HG02678 (cell line): ENCODE measurements at regions not wholly inside any gene's neighbourhood (a gene's known extent, or its start where the extent isn't known, plus 50 kb on each side); places are given as distances from the start of the nearest gene placed in this dataset.

Experiments
- ATAC-seq: cut with Tn5 transposase; IDR thresholded peaks from one replicate; pipeline ENCODE4 v1.9.1; 2021; ENCODE audit warnings: mild to moderate bottlenecking, moderate library complexity; ENCODE audit not compliant: unreplicated experiment

GRCh38 chr14:36083317-36083716 lies 93.2 kb downstream of the PTCSC3 start:
- ATAC-seq: no peak

- no peak for ATAC-seq
Observed at GRCh38 chr14:36078080-36078479, 98.4 kb downstream of the PTCSC3 start.

- ATAC-seq: no peak
Observed at GRCh38 chr14:36076197-36076596, 100.3 kb downstream of the PTCSC3 start.

GRCh38 chr14:36075203-36075602 lies 101.3 kb downstream of the PTCSC3 start:
- no peak for ATAC-seq

- no peak for ATAC-seq
Observed at GRCh38 chr14:36070720-36071043, 105.8 kb downstream of the PTCSC3 start.

- peak; percentile 69 for ATAC-seq
Observed at GRCh38 chr14:36070031-36070719, 106.3 kb downstream of the PTCSC3 start.

- ATAC-seq: peak; percentile 61
Observed at GRCh38 chr14:36069535-36069900, 107.0 kb downstream of the PTCSC3 start.

GRCh38 chr14:36068777-36069534 lies 107.6 kb downstream of the PTCSC3 start:
- ATAC-seq: peak; percentile 2

- ATAC-seq: no peak
Observed at GRCh38 chr14:36067428-36068187, 108.9 kb downstream of the PTCSC3 start.

GRCh38 chr14:36066636-36067035 lies 109.9 kb downstream of the PTCSC3 start:
- ATAC-seq: no peak

- no peak for ATAC-seq
Observed at GRCh38 chr14:36065831-36066230, 110.7 kb downstream of the PTCSC3 start.

- ATAC-seq: no peak
Observed at GRCh38 chr14:36059531-36059930, 117.0 kb downstream of the PTCSC3 start.

- ATAC-seq: no peak
Observed at GRCh38 chr14:36057452-36058116, 118.9 kb downstream of the PTCSC3 start.

GRCh38 chr14:36056845-36057244 lies 119.7 kb downstream of the PTCSC3 start:
- no peak for ATAC-seq

GRCh38 chr14:36055681-36056225 lies 120.8 kb downstream of the PTCSC3 start:
- ATAC-seq: no peak

- ATAC-seq: no peak
Observed at GRCh38 chr14:36055052-36055378, 121.5 kb downstream of the PTCSC3 start.

GRCh38 chr14:36054353-36055051 lies 122.0 kb downstream of the PTCSC3 start:
- no peak for ATAC-seq

- ATAC-seq: no peak
Observed at GRCh38 chr14:36052681-36053080, 123.8 kb downstream of the PTCSC3 start.

- ATAC-seq: no peak
Observed at GRCh38 chr14:36052063-36052462, 124.5 kb downstream of the PTCSC3 start.

GRCh38 chr14:36048667-36049066 lies 127.9 kb downstream of the PTCSC3 start:
- no peak for ATAC-seq

- ATAC-seq: no peak
Observed at GRCh38 chr14:36047912-36048311, 128.6 kb downstream of the PTCSC3 start.
